GM12873 (cell line): ENCODE measurements at regions not wholly inside any gene's neighbourhood (a gene's known extent, or its start where the extent isn't known, plus 50 kb on each side); places are given as distances from the start of the nearest gene placed in this dataset.

ENCODE experiments used
- TF ChIP-seq, protein P1 (sequence below): IDR thresholded peaks from 2 replicates; pipeline ENCODE4 v1.5.1; 2012; ENCODE audit warnings: low read depth, mild to moderate bottlenecking, moderate library complexity, low read length, control low read depth; ENCODE audit not compliant: insufficient read depth; ENCODE audit errors: missing control alignments

DNA sequence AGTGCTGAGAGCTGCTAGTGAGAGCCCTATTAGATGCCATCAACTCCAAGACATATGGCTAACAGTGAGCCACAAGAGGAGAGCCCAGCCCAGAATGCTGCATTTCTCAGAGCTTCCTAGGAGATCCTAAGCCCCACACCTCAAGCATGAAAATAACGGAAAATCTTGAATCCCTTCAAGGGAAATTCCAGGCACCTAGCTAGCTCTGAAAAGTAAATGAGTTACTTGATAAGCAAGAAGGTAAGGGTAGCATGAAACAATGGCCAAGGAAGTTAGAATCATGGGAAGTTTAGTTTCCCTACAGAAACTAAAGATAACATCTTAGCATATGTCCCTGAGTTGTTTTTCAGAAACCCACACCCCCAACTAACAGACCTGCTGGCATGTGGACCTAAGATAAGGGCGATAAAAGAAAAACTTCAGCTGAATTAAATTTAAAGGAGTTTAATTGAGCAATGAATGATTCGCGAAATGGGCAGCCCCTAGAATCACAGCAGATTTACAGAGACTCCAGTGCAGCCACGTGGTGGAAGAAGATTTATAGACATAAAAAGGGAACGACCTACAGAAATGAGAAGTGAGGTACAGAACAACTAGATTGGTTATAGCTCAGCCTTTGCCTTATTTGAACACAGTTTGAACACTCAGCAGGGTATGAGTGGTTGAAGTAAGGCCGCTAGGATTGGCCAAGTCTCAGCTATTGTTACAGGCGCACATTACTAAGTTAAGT is 301.3 kb upstream of the DACH1 start:
- TF ChIP-seq, protein P1, sequence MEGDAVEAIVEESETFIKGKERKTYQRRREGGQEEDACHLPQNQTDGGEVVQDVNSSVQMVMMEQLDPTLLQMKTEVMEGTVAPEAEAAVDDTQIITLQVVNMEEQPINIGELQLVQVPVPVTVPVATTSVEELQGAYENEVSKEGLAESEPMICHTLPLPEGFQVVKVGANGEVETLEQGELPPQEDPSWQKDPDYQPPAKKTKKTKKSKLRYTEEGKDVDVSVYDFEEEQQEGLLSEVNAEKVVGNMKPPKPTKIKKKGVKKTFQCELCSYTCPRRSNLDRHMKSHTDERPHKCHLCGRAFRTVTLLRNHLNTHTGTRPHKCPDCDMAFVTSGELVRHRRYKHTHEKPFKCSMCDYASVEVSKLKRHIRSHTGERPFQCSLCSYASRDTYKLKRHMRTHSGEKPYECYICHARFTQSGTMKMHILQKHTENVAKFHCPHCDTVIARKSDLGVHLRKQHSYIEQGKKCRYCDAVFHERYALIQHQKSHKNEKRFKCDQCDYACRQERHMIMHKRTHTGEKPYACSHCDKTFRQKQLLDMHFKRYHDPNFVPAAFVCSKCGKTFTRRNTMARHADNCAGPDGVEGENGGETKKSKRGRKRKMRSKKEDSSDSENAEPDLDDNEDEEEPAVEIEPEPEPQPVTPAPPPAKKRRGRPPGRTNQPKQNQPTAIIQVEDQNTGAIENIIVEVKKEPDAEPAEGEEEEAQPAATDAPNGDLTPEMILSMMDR = no peak

DNA sequence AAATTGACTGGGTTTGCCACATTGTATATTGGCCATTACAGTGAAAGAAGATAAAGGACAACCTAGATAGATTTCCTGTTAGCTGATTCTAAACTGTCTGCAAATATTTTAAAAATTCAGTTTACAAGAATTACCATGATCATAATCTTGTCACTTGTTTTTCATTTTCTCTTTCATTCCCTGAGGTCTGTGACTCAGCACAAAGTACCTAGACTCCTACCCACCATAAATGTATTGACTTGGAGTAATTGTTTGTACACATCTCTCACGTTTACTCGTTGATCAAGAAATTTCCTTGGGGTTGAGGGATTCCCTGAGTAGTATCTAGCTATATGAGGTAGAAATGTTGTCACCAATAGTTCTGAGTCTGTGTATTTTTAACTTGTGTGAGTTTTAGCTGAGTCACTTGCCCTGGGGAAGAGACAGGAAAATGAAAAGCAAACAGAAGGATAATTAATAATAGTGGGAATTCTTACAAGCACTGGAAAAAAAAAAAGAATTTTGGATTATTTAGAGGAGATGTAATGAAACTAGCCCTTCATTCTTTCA is 299.2 kb upstream of the DACH1 start:
- TF ChIP-seq, protein P1 = no peak

DNA sequence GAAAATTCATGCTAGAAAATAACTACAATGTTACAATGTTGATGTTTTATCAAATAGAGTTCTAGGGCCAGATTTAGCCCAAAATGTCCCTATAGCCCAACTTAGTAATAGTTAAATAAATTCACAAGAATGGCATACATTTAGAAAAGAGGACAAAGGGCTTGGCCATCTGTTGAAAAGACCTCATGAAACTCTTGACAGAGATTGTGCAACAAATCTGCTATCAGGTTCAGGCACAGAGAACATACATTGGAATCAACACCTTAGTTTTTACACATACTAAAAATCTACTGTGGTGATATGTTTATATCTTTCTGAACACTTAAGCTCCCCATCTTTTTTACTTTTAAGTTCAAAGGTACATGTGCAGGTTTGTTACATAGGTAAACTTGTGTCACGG is 298.3 kb upstream of the DACH1 start:
- TF ChIP-seq, protein P1 = no peak

DNA sequence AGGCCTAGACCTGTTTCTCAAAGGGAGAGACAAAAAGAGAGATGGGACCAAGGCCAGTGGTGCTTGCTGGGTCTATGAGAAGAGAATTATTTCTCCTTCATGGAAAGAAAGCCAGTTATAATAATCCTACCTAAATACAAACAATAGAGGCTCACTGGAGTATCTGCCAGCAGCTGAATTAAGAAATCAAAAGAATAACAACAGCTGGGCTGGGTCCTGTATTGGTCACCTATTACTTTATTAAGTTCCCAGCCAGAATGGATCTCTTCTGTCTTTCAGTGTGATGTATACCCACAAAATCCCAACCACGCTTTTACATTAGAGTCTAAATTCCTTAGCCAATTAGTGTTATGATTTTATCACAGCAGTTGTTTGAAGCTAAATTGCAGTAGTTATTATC is 297.8 kb upstream of the DACH1 start:
- TF ChIP-seq, protein P1 = no peak

DNA sequence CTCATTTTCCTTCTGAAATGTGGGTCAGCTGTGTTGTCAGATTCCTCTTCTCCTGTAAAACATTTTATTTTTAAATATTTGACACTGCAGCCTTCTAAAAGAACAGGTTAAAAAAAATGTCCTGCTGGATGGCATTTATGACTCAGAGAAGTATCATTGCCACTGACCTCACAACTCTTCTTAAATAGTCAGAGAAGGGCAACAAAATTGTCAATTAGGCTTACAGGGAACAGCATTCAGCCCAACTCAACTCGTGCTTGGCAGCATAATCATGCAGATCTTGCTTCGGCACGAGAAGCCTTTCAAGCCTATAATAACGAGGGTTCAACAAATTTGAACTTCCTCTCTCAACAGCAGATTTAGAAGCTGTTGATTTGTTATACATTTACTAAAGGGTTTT is 296.7 kb upstream of the DACH1 start:
- TF ChIP-seq, protein P1 = no peak

DNA sequence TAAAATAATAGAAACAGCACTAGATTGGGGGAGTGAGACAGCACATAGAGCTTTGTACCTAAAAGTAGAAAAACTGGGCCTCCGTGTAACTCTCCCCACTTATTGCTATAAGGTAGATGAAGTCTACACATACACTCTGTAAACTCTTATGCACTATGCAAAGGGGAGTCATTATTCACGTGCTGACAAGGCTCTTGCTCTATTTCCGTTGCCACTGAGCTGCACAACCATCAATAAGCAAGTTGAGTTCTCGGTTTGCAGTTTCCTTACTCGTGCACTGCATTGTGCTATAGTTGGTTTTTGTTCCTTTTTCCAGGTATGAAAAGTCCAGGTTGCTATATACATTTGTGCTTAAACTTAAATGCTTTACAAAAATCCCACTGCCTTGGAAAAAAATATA is 294.0 kb upstream of the DACH1 start:
- TF ChIP-seq, protein P1 = no peak

DNA sequence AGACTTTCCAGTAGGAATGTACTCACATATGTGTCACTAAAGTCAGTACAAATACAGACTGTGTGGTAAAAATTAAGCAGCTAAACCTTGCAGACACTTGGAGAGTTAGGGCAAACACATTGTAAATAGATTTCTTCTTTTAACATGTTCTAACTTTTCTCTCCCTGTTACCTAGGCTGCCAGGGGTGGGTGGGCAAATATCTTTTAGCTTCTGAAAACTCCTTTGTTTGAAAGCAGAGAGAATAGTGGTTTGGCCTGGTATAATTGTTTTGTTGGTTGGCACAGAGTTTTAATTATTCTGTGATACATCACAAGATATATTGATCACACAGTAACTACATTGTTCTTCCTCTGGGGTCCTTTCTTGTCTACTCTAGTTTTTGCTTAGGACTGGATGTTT is 289.8 kb upstream of the DACH1 start:
- TF ChIP-seq, protein P1 = no peak
